NCI-H1092 treated with DMSO at 0.1 percent for 48 hours (cell line): ENCODE measurements at regions not wholly inside any gene's neighbourhood (a gene's known extent, or its start where the extent isn't known, plus 50 kb on each side); places are given as distances from the start of the nearest gene placed in this dataset.

ENCODE experiments used
- DNase-seq: peaks from one replicate; lab custom pipeline; 2025; lab: John Stamatoyannopoulos, UW

GRCh38 chr2:105652014-105652796 is 92.5 kb upstream of the NCK2 start:
- no peak for DNase-seq

- DNase-seq = no peak
These were observed 95.2 kb upstream of the NCK2 start for GRCh38 chr2:105649534-105649933.

GRCh38 chr2:105647731-105648130 is 97.0 kb upstream of the NCK2 start:
- DNase-seq = no peak

GRCh38 chr2:105646774-105647076 is 98.0 kb upstream of the NCK2 start:
- DNase-seq = no peak

DNA sequence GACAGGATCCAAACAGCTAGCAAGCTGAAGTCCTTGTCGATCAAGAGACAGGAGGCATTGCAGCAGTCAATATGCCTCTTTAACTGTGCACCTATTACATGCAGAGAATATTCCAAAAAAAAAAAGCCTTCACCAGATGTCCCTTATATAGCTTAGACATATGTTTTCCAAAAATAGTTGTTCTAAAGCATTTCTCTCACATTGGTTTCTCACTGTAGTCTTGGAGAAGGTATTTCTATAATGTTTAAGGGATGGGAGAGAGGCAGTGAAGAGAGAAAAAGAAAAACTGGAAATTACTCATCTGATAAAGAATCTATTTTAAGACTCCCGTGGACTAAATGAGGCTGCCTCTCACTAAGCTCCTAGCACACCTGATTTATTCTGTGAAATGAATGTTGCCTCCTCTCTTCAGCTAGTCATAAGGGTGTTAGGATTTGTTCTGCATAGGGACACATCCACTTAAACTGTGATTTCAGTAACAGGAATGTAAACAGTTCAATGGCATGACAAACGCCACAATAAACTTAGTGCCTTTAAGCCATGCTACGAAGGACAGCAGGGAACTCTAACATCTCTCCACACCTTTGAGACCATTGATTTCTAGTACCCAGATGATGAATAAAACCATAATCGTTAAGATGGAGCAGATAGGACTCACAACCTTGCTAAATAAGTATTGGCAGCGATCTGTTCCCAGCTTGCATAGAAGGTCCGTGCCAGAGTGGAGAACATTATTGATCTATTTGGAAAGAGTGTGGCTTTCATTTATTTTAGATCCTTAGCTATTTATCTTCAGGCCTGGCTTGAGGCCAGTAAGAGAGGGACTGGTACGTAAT is 98.6 kb upstream of the NCK2 start:
- peak; percentile 7 for DNase-seq

GRCh38 chr2:105645031-105645937 is 99.4 kb upstream of the NCK2 start:
- DNase-seq = no peak

DNA sequence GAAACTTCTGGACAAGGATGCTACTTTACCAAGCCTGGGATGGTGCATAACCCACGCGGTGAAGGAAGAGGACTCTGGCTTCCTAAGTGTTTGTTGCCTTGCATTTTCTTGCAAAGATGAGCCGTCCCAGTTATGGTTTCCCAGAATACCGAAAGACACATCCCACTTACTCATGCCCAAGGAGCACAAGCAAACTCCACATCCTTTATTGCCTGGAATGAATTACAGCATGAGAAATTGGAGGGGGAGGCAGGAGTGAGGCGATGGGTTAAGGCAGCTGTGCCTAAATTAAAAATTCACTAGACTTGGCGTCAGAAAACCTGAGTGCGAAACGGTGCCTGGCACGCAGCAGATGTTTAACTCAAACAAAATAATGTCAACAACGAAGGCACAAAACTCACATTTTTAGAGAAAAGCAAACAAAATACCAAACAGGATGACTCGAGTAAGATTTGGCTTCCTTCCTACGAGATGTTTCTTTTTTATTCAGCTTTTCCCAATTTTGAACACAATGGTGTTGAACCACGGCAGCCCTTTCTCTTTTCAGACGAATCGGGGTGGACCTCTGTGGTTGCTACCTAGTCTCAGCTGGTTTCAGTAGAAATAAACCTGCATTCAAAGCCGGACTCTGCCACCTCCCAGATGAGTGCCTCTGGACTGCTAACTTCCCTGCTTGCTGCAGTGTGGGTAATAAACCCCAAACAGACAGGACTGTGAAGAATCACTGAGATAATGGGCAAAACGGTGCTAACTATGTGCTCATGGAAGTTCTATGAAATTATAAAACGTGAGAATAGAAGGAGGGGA is 100.3 kb upstream of the NCK2 start:
- no peak for DNase-seq

DNA sequence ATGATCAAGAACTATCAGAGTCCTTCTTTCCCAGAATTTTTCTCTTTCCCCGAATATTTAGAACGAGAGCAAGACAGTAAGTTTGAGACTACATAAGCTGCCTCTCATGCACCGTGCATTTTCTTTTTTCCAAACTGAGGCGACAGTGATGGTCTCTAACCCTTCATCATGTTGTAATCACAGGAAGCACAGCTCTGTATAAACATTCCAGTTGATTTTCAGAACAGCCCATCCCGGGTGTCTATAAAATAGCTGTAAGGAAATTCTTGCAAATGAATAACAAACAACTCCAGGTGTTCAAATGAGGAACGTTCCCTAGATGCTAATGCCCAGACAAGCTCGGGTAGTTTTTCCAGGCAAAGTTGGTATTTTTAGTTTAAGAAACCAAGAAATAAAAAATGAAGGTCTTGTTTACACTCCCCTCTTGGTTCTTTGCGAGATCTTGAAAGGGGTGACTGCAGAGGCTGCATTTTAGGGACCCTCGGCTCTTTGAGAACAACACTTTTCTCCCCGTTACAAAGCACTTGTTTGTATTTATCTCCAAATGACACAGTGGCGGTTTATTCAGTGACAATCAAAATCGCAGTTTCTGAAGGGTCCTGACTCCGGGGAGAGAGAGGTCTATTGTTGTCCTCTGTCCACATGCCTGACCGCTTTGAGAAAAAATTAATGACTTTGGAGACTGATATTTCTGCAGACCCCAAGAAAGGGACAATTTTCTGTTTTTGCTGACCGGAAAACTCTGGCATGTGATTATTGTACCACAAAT is 101.1 kb upstream of the NCK2 start:
- DNase-seq = no peak

GRCh38 chr2:105641389-105641811 is 103.3 kb upstream of the NCK2 start:
- no peak for DNase-seq

DNA sequence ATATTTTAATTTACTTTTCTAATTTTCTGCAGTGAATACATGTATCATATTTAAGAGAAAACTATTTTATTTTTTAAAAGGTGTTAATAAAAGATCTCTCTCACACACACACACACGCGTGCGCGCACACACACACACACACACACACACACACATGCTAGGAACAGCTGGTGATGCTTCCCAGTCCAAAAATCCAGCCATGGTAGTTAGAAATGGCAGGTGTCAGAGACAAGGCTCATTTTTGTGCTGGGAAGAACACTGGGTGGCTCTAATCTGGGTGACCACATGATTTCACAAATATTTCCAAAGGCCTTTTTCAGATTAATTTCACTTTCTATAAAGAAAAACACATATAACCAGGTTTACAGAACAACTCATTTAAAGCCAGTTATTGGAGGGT is 104.5 kb upstream of the NCK2 start:
- DNase-seq = no peak

- no peak for DNase-seq
These were observed 108.5 kb upstream of the NCK2 start for GRCh38 chr2:105636109-105636740.

GRCh38 chr2:105635564-105635963 is 109.1 kb upstream of the NCK2 start:
- no peak for DNase-seq

GRCh38 chr2:105634198-105634597 is 110.5 kb upstream of the NCK2 start:
- DNase-seq = no peak

DNA sequence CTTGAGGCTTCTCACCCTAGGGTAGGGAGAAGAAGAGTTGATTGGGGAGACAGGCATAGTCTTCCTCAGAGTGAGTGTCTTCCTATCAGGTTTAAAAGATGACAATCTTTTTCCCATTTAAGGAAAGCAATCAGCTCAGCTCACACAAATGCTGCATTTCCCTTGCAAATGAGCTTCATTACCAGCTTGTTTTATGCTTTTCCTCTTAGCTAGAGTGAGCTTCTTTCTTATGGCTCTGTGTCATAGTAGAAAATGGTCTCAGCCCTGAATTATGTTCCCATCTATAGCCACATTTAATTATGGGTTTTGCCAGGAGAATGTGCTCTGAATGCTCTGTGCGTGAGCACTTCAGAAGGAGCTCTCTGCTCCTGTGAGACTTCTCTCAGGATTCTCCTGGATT is 112.8 kb upstream of the NCK2 start:
- no peak for DNase-seq

- DNase-seq = no peak
These were observed 113.7 kb upstream of the NCK2 start for GRCh38 chr2:105631011-105631410.

DNA sequence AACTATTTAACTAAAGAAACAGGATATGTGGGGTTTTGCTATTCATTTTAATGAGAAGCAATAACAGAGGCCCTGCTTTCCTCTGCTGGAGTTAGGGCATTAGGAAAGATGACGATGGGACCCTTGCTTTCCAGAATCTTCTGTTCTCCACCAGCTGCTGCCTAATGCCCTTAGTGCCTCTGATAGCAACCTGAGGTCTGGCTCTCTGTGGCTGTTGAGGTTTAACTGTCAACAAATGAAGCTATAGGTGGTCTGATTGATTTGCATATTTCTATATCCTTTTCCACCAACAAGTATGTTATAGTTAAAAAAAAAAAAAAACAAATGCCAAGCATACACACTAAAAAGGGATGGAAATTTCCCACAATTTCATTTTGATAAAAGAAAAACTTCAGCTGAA is 115.1 kb upstream of the NCK2 start:
- DNase-seq = no peak

DNA sequence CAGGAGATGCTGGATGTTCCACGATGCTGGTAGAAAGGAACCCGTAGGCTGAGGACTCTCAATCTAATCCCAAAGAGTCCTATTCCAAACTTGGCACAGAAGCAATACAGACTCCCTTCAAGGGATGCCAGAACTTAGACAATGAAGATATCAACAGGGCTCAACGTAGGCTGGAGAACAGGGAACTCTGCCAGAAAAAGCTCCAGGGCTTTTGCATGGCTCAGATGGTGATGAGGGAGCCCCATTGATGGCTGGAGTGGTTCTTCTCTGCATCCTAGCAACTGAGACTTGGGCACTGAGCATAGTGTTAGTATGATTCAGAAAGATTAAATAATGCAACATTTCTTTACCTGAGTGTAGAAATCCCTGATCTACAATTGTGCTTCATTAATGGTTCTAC is 117.2 kb upstream of the NCK2 start:
- no peak for DNase-seq

- DNase-seq = no peak
These were observed 117.8 kb upstream of the NCK2 start for GRCh38 chr2:105626966-105627340.

DNA sequence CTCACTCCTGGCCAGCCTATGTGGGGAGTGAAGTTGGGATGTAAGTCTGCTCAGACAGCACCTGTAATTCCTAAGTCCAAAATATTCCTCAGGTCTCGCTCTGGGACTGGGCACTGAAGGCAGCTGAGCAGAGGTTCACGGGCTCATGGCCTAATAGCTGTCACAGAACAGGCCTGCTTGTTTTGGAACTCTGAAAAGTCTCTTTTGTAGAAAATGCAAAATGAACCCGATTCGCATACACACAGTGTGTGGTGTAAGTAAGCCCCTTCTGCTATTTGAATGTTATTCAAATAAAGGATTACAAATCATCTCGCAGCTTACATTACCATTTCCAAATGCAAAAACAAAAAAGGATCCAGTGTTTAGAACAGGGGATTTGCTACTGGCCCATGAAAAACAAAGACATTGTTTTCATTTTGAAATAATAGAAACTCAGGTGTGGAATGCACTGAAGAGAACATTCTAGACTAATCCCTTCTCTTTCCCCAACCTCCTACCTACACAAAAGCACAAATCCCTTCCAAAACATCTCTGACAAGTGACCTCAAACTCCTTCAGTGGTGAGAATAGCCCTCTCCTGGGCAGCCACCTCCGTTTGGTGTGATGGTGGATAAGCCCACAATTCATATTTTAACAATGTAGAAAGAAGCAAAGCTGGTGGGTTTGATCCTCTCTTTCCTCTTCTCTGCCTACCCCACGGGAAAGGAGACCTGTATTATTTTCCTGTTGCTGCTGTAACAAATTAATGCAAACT is 118.3 kb upstream of the NCK2 start:
- no peak for DNase-seq

GRCh38 chr2:105625632-105626031 is 119.1 kb upstream of the NCK2 start:
- DNase-seq = no peak
